HepG2 (cell line): ENCODE measurements at regions not wholly inside any gene's neighbourhood (a gene's known extent, or its start where the extent isn't known, plus 50 kb on each side); places are given as distances from the start of the nearest gene placed in this dataset.

Experiments
- ATAC-seq: fragments of 200-7000 bp; cut with Tn5 transposase; 3 replicates; pipeline ENCODE4 v1.9.1; 2020; ENCODE audit warnings: mild to moderate bottlenecking, moderate library complexity
- BruUV-seq: library from RNA; stranded (reverse); fragments of 400-500 nt; replicated peaks from 2 replicates; lab custom pipeline; 2021; lab: Mats Ljungman, UMichigan
- CTCF ChIA-PET: fragments of 300-600 bp; formaldehyde crosslinking; extraction: SDS; loops from one replicate; lab custom pipeline; 2021; ENCODE audit warnings: low total read pairs, inconsistent platforms, low intra/inter-chr PET ratio; lab: Yijun Ruan, JAX
- POLR2A ChIA-PET: fragments of 350-600 bp; sonication (Branson Sonifier 250); formaldehyde crosslinking; loops from one replicate; lab custom pipeline; 2020; ENCODE audit warnings: antibody characterized with exemption, inconsistent platforms; lab: Yijun Ruan, JAX
- DNase-seq: peaks from one replicate; pipeline ENCODE4 v3.0.0-alpha.2; 2015; ENCODE audit warnings: low spot score
- FAIRE-seq: peaks from 3 replicates; lab custom pipeline; 2011; peaks lifted over from hg19 to GRCh38; lab: Jason Lieb, UNC
- H2AFZ ChIP-seq: one replicate; pipeline ENCODE4 v1.6.1; 2011; ENCODE audit warnings: low read length, inconsistent platforms
- H3K27ac ChIP-seq: fragments of 300-600 bp; 3 replicates; pipeline ENCODE4 v1.8.0; 2011; ENCODE audit warnings: mixed run types, mild to moderate bottlenecking, mixed read lengths, low read length, inconsistent platforms; ENCODE audit not compliant: insufficient read depth; ENCODE audit errors: extremely low read length
- H3K27me3 ChIP-seq, 2 experiments: fragments of 200-600 bp in 1 of 2; 2 replicates in 1 of 2; 3 replicates in 1 of 2; pipeline versions ENCODE4 v1.6.0 to v1.8.0; 2011; ENCODE audit warnings: low read length in 2 of 2, mild to moderate bottlenecking in 2 of 2, moderate library complexity in 2 of 2, inconsistent platforms in 1 of 2; ENCODE audit not compliant: insufficient read depth in 2 of 2, control insufficient read depth in 1 of 2
- H3K36me3 ChIP-seq, 2 experiments: fragments of 200-600 bp in 1 of 2; replicated peaks in 1 of 2; 2 replicates in 1 of 2; 3 replicates in 1 of 2; pipeline versions ENCODE4 v1.5.1 to v1.8.0; 2011; ENCODE audit warnings: low read length in 2 of 2, inconsistent platforms in 1 of 2; ENCODE audit not compliant: insufficient read depth in 2 of 2, control insufficient read depth in 1 of 2
- H3K4me1 ChIP-seq: 2 replicates; pipeline ENCODE4 v1.5.1; 2012; ENCODE audit warnings: low read length, inconsistent platforms; ENCODE audit not compliant: insufficient read depth
- H3K4me2 ChIP-seq: 2 replicates; pipeline ENCODE4 v1.6.0; 2011; ENCODE audit warnings: low read depth, low read length, inconsistent platforms
- H3K4me3 ChIP-seq, 3 experiments: fragments of 200-600 bp in 1 of 3; sonication (generic), shearing (Covaris generic) in 1 of 3; replicated peaks in 1 of 3; 2 replicates each; pipeline ENCODE4 v1.5.1; 2011 to 2016; ENCODE audit warnings: low read length in 3 of 3, inconsistent platforms in 2 of 3, low read depth in 2 of 3, mild to moderate bottlenecking in 2 of 3, control low read depth in 1 of 3, mixed read lengths in 1 of 3; ENCODE audit not compliant: insufficient read depth in 1 of 3
- H3K79me2 ChIP-seq: one replicate; pipeline ENCODE4 v1.6.1; 2011; ENCODE audit warnings: low read length, inconsistent platforms; ENCODE audit not compliant: insufficient read depth
- H3K9ac ChIP-seq: 2 replicates; pipeline ENCODE4 v1.6.0; 2011; ENCODE audit warnings: mild to moderate bottlenecking, low read depth, low read length, inconsistent platforms; ENCODE audit not compliant: insufficient read depth
- H3K9me3 ChIP-seq: 2 replicates; pipeline ENCODE4 v1.5.1; 2012; ENCODE audit warnings: mild to moderate bottlenecking, low read length
- H4K20me1 ChIP-seq: 2 replicates; pipeline ENCODE4 v1.6.0; 2011; ENCODE audit warnings: inconsistent platforms, mild to moderate bottlenecking, low read length, moderate library complexity; ENCODE audit not compliant: insufficient read depth
- GATA4 ChIP-seq: sonication (generic); IDR thresholded peaks from 2 replicates; pipeline ENCODE4 v1.6.1; 2016; ENCODE audit warnings: antibody characterized with exemption, low read depth, borderline replicate concordance
- GATAD1 ChIP-seq: IDR thresholded peaks from 2 replicates; pipeline ENCODE4 v1.6.1; 2016; ENCODE audit warnings: missing genetic modification reagents, missing compliant biosample characterization
- HNRNPLL ChIP-seq: fragments of 200-400 bp; formaldehyde crosslinking; IDR thresholded peaks from 2 replicates; pipeline ENCODE4 v1.6.1; 2017; ENCODE audit warnings: mild to moderate bottlenecking, low read depth, low read length; ENCODE audit not compliant: poor library complexity, severe bottlenecking
- MED1 ChIP-seq: sonication (generic); formaldehyde crosslinking; IDR thresholded peaks from 2 replicates; pipeline ENCODE4 v1.4.0; 2020; ENCODE audit warnings: missing genetic modification reagents
- SALL1 ChIP-seq: sonication (generic); formaldehyde crosslinking; IDR thresholded peaks from 2 replicates; pipeline ENCODE4 v1.8.0; 2022; ENCODE audit warnings: mild to moderate bottlenecking, missing genetic modification reagents
- SNAI1 ChIP-seq: sonication (generic); formaldehyde crosslinking; IDR thresholded peaks from 2 replicates; pipeline ENCODE4 v1.5.0; 2020; ENCODE audit warnings: mild to moderate bottlenecking, missing genetic modification reagents, borderline replicate concordance
- ZBTB1 ChIP-seq: sonication (generic); formaldehyde crosslinking; IDR thresholded peaks from 2 replicates; pipeline ENCODE4 v1.4.0; 2020; ENCODE audit warnings: missing genetic modification reagents, borderline replicate concordance
- ZNF672 ChIP-seq: sonication (generic); formaldehyde crosslinking; IDR thresholded peaks from 2 replicates; pipeline ENCODE4 v1.8.1; 2022; ENCODE audit warnings: missing genetic modification reagents
- WGBS: methylation state at CpG from one replicate; pipeline ENCODE4 v1.1.6; 2017; ENCODE audit warnings: low lambda C conversion rate; 5-methylcytosine and 5-hydroxymethylcytosine counted together
- in situ Hi-C: cut with HindIII; loops from 2 replicates; pipeline ENCODE4 v1.10.0; 2017; ENCODE audit warnings: low pct_unique_long_range_greater_than_20kb; ENCODE audit not compliant: extremely low pct_ligation_motif_present
- intact Hi-C: fragments of 100-400 bp; cut with micrococcal nuclease; formaldehyde crosslinking; loops from one replicate; pipeline ENCODE4 v1.10.0; 2022; ENCODE audit not compliant: unreplicated experiment
- TF ChIP-seq, protein P1 (sequence below), 2 experiments: fragments of 450-650 bp in 1 of 2; sonication (generic) in 1 of 2; formaldehyde crosslinking; IDR thresholded peaks; 2 replicates each; pipeline versions ENCODE4 v1.5.0 to v1.8.0; 2020 to 2022; ENCODE audit warnings: mild to moderate bottlenecking in 1 of 2, missing genetic modification reagents in 1 of 2
- TF ChIP-seq, protein P2 (sequence below): sonication (generic); formaldehyde crosslinking; IDR thresholded peaks from 2 replicates; pipeline ENCODE4 v1.5.1; 2020; ENCODE audit warnings: mild to moderate bottlenecking, missing genetic modification reagents
- TF ChIP-seq, protein P3 (sequence below): sonication (generic); formaldehyde crosslinking; IDR thresholded peaks from 2 replicates; pipeline ENCODE4 v1.4.0; 2020; ENCODE audit warnings: missing genetic modification reagents, mild to moderate bottlenecking, borderline replicate concordance

DNA sequence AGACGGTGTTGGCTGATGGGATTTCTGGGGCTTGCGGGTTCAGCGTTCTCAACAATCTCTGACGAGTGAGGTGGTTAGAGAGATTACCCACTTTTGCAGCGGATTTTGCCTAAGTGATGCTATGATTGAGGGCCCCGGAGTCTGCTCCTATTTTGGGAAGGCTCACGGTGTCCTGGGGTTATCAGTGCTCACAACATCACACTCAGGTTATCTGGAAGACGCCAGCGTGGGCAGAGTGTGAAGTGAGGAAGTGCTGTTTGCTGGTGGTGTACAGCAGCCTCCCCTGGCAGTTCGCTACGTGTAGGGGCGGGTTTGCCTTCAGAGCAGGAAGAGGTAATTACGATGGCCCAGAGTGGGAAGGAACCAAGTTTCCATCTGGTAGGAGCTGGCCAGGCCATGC is 341.2 kb upstream of the IRX2 start:
- in situ Hi-C loops, result no loop called here
- no peak for FAIRE-seq
- H3K27me3 ChIP-seq, result peaks cover 0 to 7% of the 10 kb centered on the region in 2 experiments; a peak in 2 of 5 replicates

More for the DNA sequence above, 341.2 kb upstream of the IRX2 start:
- Histone ChIP-seq H3K4me2 (no peak overlapping the region), H2AFZ (no peak overlapping the region), H3K36me3 (no peaks in the 10 kb centered on the region), H3K4me3 (no peak overlapping the region), H4K20me1 (no peaks in the 10 kb centered on the region), H3K79me2 (no peaks in the 10 kb centered on the region), H3K27ac (no peak overlapping the region), H3K4me1 (no peaks in the 10 kb centered on the region), H3K9me3 (no peaks in the 10 kb centered on the region), H3K9ac (no peak overlapping the region)
- DNase-seq (no peak), ATAC-seq (no peak)
- intact Hi-C loops, result no loop called here
- WGBS, result 30% methylated on average over 13 of the region's 13 CpGs
- TF ChIP-seq GATAD1 (no peak), HNRNPLL (no peak), SALL1 (CRISPR knock-in tag) (no peak), ZNF672 (CRISPR knock-in tag) (no peak), SNAI1 (CRISPR knock-in tag) (no peak), MED1 (no peak), ZBTB1 (no peak), GATA4 (no peak)
- TF ChIP-seq, protein P1, sequence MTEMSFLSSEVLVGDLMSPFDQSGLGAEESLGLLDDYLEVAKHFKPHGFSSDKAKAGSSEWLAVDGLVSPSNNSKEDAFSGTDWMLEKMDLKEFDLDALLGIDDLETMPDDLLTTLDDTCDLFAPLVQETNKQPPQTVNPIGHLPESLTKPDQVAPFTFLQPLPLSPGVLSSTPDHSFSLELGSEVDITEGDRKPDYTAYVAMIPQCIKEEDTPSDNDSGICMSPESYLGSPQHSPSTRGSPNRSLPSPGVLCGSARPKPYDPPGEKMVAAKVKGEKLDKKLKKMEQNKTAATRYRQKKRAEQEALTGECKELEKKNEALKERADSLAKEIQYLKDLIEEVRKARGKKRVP (CRISPR knock-in tag; IDR thresholded peaks at IDR 0.05), result no peak
- TF ChIP-seq, protein P2, sequence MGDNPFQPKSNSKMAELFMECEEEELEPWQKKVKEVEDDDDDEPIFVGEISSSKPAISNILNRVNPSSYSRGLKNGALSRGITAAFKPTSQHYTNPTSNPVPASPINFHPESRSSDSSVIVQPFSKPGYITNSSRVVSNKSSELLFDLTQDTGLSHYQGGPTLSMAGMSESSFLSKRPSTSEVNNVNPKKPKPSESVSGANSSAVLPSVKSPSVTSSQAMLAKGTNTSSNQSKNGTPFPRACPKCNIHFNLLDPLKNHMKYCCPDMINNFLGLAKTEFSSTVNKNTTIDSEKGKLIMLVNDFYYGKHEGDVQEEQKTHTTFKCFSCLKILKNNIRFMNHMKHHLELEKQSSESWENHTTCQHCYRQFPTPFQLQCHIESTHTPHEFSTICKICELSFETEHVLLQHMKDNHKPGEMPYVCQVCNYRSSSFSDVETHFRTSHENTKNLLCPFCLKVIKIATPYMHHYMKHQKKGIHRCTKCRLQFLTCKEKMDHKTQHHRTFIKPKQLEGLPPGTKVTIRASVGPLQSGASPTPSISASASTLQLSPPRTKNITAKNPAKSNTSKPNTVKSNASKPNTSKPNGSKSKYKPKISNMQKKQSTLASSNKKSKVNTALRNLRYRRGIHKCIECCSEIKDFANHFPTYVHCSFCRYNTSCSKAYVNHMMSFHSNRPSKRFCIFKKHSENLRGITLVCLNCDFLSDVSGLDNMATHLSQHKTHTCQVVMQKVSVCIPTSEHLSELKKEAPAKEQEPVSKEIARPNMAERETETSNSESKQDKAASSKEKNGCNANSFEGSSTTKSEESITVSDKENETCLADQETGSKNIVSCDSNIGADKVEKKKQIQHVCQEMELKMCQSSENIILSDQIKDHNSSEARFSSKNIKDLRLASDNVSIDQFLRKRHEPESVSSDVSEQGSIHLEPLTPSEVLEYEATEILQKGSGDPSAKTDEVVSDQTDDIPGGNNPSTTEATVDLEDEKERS, result no peak
- TF ChIP-seq, protein P3, sequence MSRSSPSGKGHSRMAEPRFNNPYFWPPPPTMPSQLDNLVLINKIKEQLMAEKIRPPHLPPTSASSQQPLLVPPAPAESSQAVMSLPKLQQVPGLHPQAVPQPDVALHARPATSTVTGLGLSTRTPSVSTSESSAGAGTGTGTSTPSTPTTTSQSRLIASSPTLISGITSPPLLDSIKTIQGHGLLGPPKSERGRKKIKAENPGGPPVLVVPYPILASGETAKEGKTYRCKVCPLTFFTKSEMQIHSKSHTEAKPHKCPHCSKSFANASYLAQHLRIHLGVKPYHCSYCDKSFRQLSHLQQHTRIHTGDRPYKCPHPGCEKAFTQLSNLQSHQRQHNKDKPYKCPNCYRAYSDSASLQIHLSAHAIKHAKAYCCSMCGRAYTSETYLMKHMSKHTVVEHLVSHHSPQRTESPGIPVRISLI (CRISPR knock-in tag), result no peak
- ChIA-PET CTCF (no interaction called here), POLR2A (no interaction called here)
- BruUV-seq, result no TSS peak
